ENCODE measurements at regions not wholly inside any gene's neighbourhood (a gene's known extent, or its start where the extent isn't known, plus 50 kb on each side); places are given as distances from the start of the nearest gene placed in this dataset.

DNA sequence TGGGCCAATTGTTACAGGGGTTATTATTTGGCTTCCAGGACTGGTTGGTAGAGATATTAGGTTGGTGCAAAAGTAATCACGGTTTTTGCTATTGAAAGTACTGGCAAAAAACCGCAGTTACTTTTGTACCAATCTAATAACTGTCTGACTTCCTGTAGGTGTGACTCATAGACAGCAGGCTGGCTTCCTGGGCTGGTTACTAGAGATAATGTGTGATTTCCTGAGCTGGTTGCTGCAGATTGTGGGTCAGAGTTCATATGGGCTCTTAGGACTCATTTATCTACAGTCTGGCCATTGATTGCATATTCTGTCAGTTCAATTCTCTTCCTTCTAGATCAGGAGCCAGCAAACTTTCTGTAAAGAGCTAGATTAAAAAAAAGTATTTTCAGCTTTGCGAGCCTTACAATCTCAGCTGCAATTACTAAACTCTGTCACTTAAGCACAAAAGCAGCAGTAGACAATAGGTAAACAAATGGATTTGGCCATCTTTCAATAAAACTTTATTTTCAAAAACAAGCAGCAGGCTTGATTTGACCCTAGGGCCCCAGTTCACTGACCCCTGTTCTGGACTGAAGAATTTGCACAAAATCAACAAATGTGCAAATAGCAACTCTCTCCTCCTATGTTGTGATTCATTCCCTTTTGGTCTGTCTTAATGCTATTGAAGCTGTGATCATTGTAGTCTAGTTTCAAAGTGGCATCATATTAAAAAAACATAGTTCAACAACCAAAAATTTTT lies 50.8 kb upstream of the BOD1L1 start:
- H3K27me3 ChIP-seq (ENCODE audit: insufficient read depth in 3 of 3, low read length in 2 of 3), result no peaks in the 10 kb centered on the region
- H3K4me1 ChIP-seq, result no peaks in the 10 kb centered on the region
- H3K4me3 ChIP-seq, result no peak overlapping the region
- no peaks in the 10 kb centered on the region for H3K36me3 ChIP-seq (ENCODE audit: insufficient read depth in 1 of 2, low read depth in 1 of 2)
- ATAC-seq (no peak), DNase-seq (no peak)
- WGBS, 3 donors, result 86 to 91% (median 89%) methylated on average over 3 of the region's 3 CpGs
- intact Hi-C loops (cut with DNase I), result no loop called here
- no peak overlapping the region for H3K27ac ChIP-seq
- no peak for TF ChIP-seq CTCF (IDR thresholded peaks at IDR 0.05)
- no peaks in the 10 kb centered on the region for H3K9me3 ChIP-seq

DNA sequence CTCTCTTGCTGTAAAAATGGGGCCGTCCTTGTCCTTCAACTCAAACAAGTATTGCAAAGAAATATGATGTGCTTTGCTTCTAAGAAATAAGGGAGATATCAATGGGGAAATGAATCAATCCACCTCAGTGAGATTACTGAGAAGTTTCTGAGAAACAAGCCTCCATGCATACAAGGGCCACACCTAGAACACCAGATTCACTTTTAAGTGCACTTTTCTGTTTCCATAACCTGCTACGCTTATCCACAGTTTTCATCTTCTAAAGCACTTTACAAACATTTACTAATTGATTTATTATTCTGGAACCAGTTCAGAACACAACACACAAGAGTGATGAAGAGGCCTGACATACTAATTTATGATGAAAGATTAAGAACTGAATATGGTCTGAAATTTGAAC lies 54.0 kb upstream of the BOD1L1 start:
- intact Hi-C loops (cut with DNase I), result no loop called here
- no peak for TF ChIP-seq CTCF (IDR thresholded peaks at IDR 0.05)
- H3K4me1 ChIP-seq, result no peaks in the 10 kb centered on the region
- no peaks in the 10 kb centered on the region for H3K9me3 ChIP-seq
- no peak overlapping the region for H3K27ac ChIP-seq
- no peak for DNase-seq
- H3K4me3 ChIP-seq, result no peak overlapping the region
- no peaks in the 10 kb centered on the region for H3K36me3 ChIP-seq (ENCODE audit: insufficient read depth in 1 of 2, low read depth in 1 of 2)
- WGBS, 3 donors, result 74 to 82% (median 82%) methylated on average over 2 of the region's 2 CpGs
- no peak for ATAC-seq
- H3K27me3 ChIP-seq (ENCODE audit: insufficient read depth in 3 of 3, low read length in 2 of 3), result no peaks in the 10 kb centered on the region

- WGBS, 3 donors, result 12 to 47% (median 19%) methylated on average over 1 of the region's 1 CpG
- ATAC-seq (no peak), DNase-seq (no peak)
Measured at GRCh38 chr4:13694256-13694655, 66.7 kb upstream of the BOD1L1 start.

GRCh38 chr4:13698296-13698695 lies 70.8 kb upstream of the BOD1L1 start:
- no peak overlapping the region for H3K4me3 ChIP-seq
- H3K4me1 ChIP-seq, result no peaks in the 10 kb centered on the region
- no peaks in the 10 kb centered on the region for H3K9me3 ChIP-seq
- no peaks in the 10 kb centered on the region for H3K27me3 ChIP-seq (ENCODE audit: insufficient read depth in 3 of 3, low read length in 2 of 3)
- ATAC-seq (no peak), DNase-seq (no peak)
- no peaks in the 10 kb centered on the region for H3K36me3 ChIP-seq (ENCODE audit: insufficient read depth in 1 of 2, low read depth in 1 of 2)
- H3K27ac ChIP-seq, result no peak overlapping the region
- 89 to 97% (median 94%) methylated on average over 2 of the region's 2 CpGs for whole genome bisulfite sequencing, 3 donors
- intact Hi-C loops (cut with DNase I), result no loop called here
- no peak for TF ChIP-seq CTCF (IDR thresholded peaks at IDR 0.05)

More at GRCh38 chr4:13694256-13694655, 66.7 kb upstream of the BOD1L1 start:
- no peaks in the 10 kb centered on the region for H3K36me3 ChIP-seq (ENCODE audit: insufficient read depth in 1 of 2, low read depth in 1 of 2)
- H3K9me3 ChIP-seq, result peaks cover 10% of the 10 kb centered on the region
- H3K4me1 ChIP-seq, result no peaks in the 10 kb centered on the region
- no peak for TF ChIP-seq CTCF (IDR thresholded peaks at IDR 0.05)
- H3K4me3 ChIP-seq, result no peak overlapping the region
- H3K27ac ChIP-seq, result no peak overlapping the region
- H3K27me3 ChIP-seq (ENCODE audit: insufficient read depth in 3 of 3, low read length in 2 of 3), result no peaks in the 10 kb centered on the region
- intact Hi-C loops (cut with DNase I), result no loop called here
